ENCODE measurements at regions not wholly inside any gene's neighbourhood (a gene's known extent, or its start where the extent isn't known, plus 50 kb on each side); places are given as distances from the start of the nearest gene placed in this dataset.

DNA sequence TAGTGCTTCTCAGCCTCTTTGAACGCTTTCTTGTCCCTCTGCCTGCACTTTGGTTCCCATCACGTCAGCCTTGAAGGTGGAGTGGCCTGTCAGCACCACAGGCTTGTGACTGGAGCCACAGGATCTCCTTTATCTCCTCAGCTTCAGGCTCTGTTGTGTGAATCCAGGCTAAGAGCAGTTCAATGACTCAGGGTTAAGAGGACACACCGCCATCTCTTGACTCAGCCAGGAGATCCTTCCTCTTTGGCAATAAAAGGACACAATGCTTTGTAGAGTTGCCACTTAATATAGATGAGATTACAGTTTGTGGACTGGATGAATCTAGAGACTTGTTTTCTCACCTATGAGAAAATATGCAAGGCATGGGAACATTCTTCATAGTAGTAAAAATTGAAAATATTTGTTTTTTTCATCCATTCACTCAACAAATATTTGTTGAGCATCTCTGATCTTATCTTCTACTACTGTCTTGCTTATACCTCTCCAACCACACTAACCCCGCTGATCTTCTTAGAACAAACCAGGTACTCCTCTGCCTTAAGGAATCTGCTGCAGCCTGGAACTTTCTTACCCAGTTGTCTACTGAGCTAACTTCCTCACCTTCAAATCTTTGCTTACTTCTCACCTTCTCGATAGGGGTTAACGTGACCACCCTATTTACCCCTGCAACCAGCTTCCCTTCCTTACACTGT is 62.3 kb downstream of the UCHL1 start:
- Histone ChIP-seq H3K4me1 (ENCODE audit: control insufficient read depth, insufficient read depth, low read length) (no peaks in the 10 kb centered on the region), H3K9me3 (ENCODE audit: control insufficient read depth, low read length) (no peaks in the 10 kb centered on the region), H3K27me3 (ENCODE audit: control insufficient read depth, insufficient read depth, low read length) (peaks cover 3% of the 10 kb centered on the region), H3K9ac (ENCODE audit: low read length) (no peak overlapping the region), H3K4me3 (ENCODE audit: low read length) (no peak overlapping the region), H3K36me3 (ENCODE audit: control insufficient read depth, insufficient read depth, low read length) (no peaks in the 10 kb centered on the region)

DNA sequence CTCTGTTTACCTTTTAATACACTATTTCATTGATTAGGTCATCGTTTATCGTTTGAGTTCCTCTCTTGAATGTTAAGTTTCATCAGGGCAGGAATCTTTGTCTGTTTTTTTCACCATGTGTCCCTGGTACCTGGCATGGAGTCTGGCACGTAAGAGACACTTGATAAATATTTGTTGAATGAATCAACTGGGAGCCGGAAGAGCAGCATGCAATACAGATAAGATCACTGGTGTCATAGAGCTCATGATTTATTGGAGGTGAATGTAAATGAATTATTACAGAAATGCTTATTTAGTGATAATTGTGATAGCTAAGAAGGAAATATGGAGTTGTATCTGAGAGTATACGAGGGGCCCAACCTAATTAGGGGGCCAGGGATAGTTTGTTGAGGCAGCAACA is 62.8 kb downstream of the UCHL1 start:
- Histone ChIP-seq H3K36me3 (ENCODE audit: control insufficient read depth, insufficient read depth, low read length) (no peaks in the 10 kb centered on the region), H3K9ac (ENCODE audit: low read length) (no peak overlapping the region), H3K4me1 (ENCODE audit: control insufficient read depth, insufficient read depth, low read length) (no peaks in the 10 kb centered on the region), H3K4me3 (ENCODE audit: low read length) (no peak overlapping the region), H3K27me3 (ENCODE audit: control insufficient read depth, insufficient read depth, low read length) (peaks cover 3% of the 10 kb centered on the region), H3K9me3 (ENCODE audit: control insufficient read depth, low read length) (no peaks in the 10 kb centered on the region)

GRCh38 chr4:41320278-41320677 is 63.5 kb downstream of the UCHL1 start:
- no peaks in the 10 kb centered on the region for H3K9me3 ChIP-seq (ENCODE audit: control insufficient read depth, low read length)
- H3K9ac ChIP-seq (ENCODE audit: low read length): no peak overlapping the region
- no peaks in the 10 kb centered on the region for H3K36me3 ChIP-seq (ENCODE audit: control insufficient read depth, insufficient read depth, low read length)
- H3K4me3 ChIP-seq (ENCODE audit: low read length): no peak overlapping the region
- peaks cover 3% of the 10 kb centered on the region for H3K27me3 ChIP-seq (ENCODE audit: control insufficient read depth, insufficient read depth, low read length)
- H3K4me1 ChIP-seq (ENCODE audit: control insufficient read depth, insufficient read depth, low read length): no peaks in the 10 kb centered on the region

DNA sequence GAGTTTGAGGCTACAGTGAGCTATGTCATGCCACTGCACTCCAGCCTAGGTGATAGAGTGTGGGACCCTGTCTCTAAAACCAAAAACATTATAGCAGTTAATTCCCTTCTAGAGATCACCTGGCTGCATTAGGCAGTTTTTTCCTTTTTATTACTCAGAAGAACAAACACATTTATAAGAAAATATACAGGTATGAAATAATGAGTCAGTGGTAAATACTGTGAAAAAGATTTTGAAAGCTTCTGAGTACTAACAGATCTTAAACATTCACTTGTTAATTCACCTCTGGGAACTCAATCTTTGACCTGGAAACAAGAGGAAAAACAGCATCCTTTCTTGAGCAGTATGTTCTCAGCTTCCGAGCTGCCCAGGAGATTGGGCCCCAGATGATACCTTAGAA is 64.1 kb downstream of the UCHL1 start:
- H3K9me3 ChIP-seq (ENCODE audit: control insufficient read depth, low read length): no peaks in the 10 kb centered on the region
- H3K9ac ChIP-seq (ENCODE audit: low read length): no peak overlapping the region
- no peak overlapping the region for H3K4me3 ChIP-seq (ENCODE audit: low read length)
- H3K4me1 ChIP-seq (ENCODE audit: control insufficient read depth, insufficient read depth, low read length): no peaks in the 10 kb centered on the region
- peaks cover 3% of the 10 kb centered on the region for H3K27me3 ChIP-seq (ENCODE audit: control insufficient read depth, insufficient read depth, low read length)
- H3K36me3 ChIP-seq (ENCODE audit: control insufficient read depth, insufficient read depth, low read length): no peaks in the 10 kb centered on the region

DNA sequence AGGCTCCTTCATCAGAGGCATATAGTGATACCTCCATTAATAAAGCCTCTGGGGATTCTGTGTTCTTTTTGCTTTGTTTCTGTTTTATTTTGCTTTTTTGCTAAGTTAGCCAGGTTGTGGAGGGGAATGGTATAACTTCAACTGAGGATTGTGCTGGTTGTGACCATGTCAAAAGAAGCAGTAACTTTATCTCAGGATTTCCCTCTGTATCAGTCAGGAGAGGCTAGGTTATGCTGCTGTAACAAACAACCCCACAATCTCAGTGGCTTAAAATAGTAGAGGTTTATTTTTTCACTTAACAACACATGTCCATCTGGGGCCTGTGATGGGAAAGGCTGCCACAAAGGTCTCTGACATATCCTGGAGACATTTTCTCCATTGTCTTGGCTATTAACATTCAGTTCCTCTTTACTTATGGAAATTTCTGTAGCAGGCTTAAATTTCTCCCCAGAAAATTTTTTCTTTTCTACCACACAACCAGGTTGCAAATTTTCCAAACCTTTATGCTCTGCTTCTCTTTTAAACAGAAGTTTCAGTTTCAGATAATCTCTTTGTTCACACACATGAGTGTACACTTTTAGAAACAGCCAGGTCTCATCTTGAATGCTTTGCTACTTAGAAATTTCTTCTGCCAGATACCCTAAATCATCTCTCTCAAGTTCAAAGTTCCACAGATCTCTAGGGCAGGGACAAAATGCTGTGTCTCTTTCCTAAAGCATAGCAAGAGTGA is 64.7 kb downstream of the UCHL1 start:
- Histone ChIP-seq H3K9ac (ENCODE audit: low read length) (no peak overlapping the region), H3K27me3 (ENCODE audit: control insufficient read depth, insufficient read depth, low read length) (peaks cover 3% of the 10 kb centered on the region), H3K36me3 (ENCODE audit: control insufficient read depth, insufficient read depth, low read length) (no peaks in the 10 kb centered on the region), H3K4me3 (ENCODE audit: low read length) (no peak overlapping the region), H3K4me1 (ENCODE audit: control insufficient read depth, insufficient read depth, low read length) (no peaks in the 10 kb centered on the region), H3K9me3 (ENCODE audit: control insufficient read depth, low read length) (no peaks in the 10 kb centered on the region)

GRCh38 chr4:41322617-41323016 is 65.9 kb downstream of the UCHL1 start:
- Histone ChIP-seq H3K4me1 (ENCODE audit: control insufficient read depth, insufficient read depth, low read length) (no peaks in the 10 kb centered on the region), H3K9me3 (ENCODE audit: control insufficient read depth, low read length) (no peaks in the 10 kb centered on the region), H3K9ac (ENCODE audit: low read length) (no peak overlapping the region), H3K4me3 (ENCODE audit: low read length) (no peak overlapping the region), H3K27me3 (ENCODE audit: control insufficient read depth, insufficient read depth, low read length) (peaks cover 3% of the 10 kb centered on the region), H3K36me3 (ENCODE audit: control insufficient read depth, insufficient read depth, low read length) (no peaks in the 10 kb centered on the region)

- no peaks in the 10 kb centered on the region for H3K36me3 ChIP-seq (ENCODE audit: control insufficient read depth, insufficient read depth, low read length)
- no peaks in the 10 kb centered on the region for H3K9me3 ChIP-seq (ENCODE audit: control insufficient read depth, low read length)
- peaks cover 3% of the 10 kb centered on the region for H3K27me3 ChIP-seq (ENCODE audit: control insufficient read depth, insufficient read depth, low read length)
- no peaks in the 10 kb centered on the region for H3K4me1 ChIP-seq (ENCODE audit: control insufficient read depth, insufficient read depth, low read length)
- no peak overlapping the region for H3K4me3 ChIP-seq (ENCODE audit: low read length)
- H3K9ac ChIP-seq (ENCODE audit: low read length): no peak overlapping the region
These were observed 66.5 kb downstream of the UCHL1 start for GRCh38 chr4:41323179-41323578.

DNA sequence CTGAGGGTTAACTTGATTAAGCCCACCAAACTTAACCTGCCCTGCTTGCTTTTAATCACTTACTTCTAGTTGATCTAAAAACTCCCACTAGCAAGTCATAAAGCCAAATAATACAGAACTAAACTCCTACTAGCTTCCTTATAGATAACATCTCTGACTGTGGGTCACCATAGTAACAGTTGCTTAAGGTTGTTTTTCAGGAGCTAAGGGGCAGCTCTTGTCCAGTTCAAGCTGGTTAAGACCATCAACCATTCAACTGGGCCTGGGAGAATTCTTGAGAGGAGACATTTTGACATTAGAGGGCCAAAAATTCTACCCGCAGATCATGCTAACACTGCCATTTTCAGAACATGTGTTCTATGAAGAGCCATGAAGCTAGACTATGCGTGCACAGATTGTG is 67.0 kb downstream of the UCHL1 start:
- no peaks in the 10 kb centered on the region for H3K4me1 ChIP-seq (ENCODE audit: control insufficient read depth, insufficient read depth, low read length)
- no peaks in the 10 kb centered on the region for H3K9me3 ChIP-seq (ENCODE audit: control insufficient read depth, low read length)
- H3K4me3 ChIP-seq (ENCODE audit: low read length): no peak overlapping the region
- peaks cover 1% of the 10 kb centered on the region for H3K27me3 ChIP-seq (ENCODE audit: control insufficient read depth, insufficient read depth, low read length)
- no peak overlapping the region for H3K9ac ChIP-seq (ENCODE audit: low read length)
- no peaks in the 10 kb centered on the region for H3K36me3 ChIP-seq (ENCODE audit: control insufficient read depth, insufficient read depth, low read length)

DNA sequence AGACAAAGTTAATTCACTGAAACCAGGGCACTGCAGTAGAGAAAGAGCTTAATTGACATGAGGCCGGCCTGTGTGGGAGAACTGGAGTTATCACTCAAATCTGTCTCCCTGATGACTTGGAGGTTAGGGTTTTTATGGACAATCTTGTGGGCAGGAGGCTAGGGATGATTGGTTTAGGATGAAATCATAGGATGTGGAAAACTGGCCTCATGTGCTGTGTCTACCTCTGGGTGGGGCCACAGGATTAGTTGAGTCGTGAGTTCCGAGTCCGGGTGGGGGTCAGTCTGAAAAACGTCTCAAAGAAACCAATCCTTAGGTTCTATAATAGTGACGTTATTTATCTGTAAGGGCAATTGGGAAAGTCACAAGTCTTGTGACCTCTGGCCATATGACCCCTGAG is 68.1 kb downstream of the UCHL1 start:
- no peaks in the 10 kb centered on the region for H3K4me1 ChIP-seq (ENCODE audit: control insufficient read depth, insufficient read depth, low read length)
- H3K27me3 ChIP-seq (ENCODE audit: control insufficient read depth, insufficient read depth, low read length): no peaks in the 10 kb centered on the region
- H3K9me3 ChIP-seq (ENCODE audit: control insufficient read depth, low read length): no peaks in the 10 kb centered on the region

DNA sequence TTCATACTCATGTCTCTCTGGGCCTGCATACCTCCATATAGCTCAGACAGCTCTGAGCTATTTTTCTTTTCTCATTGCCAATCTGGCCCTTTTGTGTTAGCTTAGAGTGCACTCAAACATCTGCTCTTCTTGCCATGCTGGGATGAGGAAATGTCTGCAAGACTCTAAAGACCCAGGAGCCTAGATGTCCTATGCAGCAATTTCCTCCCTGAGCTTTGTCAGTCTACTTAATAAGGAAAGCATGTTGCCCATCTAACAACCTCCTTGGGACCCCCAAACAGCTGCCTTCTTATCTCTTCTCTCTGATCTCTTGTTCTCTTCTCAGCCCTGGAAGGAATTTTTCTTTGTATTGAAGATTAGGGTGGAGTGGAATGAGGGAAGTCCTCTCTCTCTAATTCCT is 69.2 kb downstream of the UCHL1 start:
- H3K9ac ChIP-seq (ENCODE audit: low read length): no peak overlapping the region

More for the DNA sequence above, 68.1 kb downstream of the UCHL1 start:
- H3K36me3 ChIP-seq (ENCODE audit: control insufficient read depth, insufficient read depth, low read length): no peaks in the 10 kb centered on the region
- no peak overlapping the region for H3K4me3 ChIP-seq (ENCODE audit: low read length)
- no peak overlapping the region for H3K9ac ChIP-seq (ENCODE audit: low read length)

DNA sequence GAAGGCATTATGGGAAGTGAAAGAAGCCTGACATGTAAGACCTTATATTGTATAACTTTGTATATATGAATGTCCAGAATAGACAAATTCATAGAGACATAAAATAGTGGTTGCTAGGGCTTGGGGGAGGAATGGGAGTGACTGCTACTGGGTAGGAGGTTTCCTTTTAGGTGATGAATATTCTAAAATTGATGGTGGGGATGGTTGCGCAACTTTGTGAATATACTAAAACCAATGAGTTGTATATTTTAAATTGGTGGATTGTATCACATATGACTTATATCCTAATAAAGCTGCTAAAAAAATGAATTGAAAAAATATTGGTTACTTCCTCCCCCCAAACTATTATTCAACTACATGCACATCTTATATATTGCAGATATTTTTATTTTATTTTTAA is 70.0 kb downstream of the UCHL1 start:
- Histone ChIP-seq H3K9ac (ENCODE audit: low read length) (no peak overlapping the region), H3K4me1 (ENCODE audit: control insufficient read depth, insufficient read depth, low read length) (no peaks in the 10 kb centered on the region), H3K4me3 (ENCODE audit: low read length) (no peak overlapping the region), H3K27me3 (ENCODE audit: control insufficient read depth, insufficient read depth, low read length) (no peaks in the 10 kb centered on the region), H3K9me3 (ENCODE audit: control insufficient read depth, low read length) (no peaks in the 10 kb centered on the region), H3K36me3 (ENCODE audit: control insufficient read depth, insufficient read depth, low read length) (no peaks in the 10 kb centered on the region)

More for the DNA sequence above, 69.2 kb downstream of the UCHL1 start:
- no peaks in the 10 kb centered on the region for H3K4me1 ChIP-seq (ENCODE audit: control insufficient read depth, insufficient read depth, low read length)
- no peaks in the 10 kb centered on the region for H3K9me3 ChIP-seq (ENCODE audit: control insufficient read depth, low read length)
- no peaks in the 10 kb centered on the region for H3K27me3 ChIP-seq (ENCODE audit: control insufficient read depth, insufficient read depth, low read length)
- H3K36me3 ChIP-seq (ENCODE audit: control insufficient read depth, insufficient read depth, low read length): no peaks in the 10 kb centered on the region
- H3K4me3 ChIP-seq (ENCODE audit: low read length): no peak overlapping the region

DNA sequence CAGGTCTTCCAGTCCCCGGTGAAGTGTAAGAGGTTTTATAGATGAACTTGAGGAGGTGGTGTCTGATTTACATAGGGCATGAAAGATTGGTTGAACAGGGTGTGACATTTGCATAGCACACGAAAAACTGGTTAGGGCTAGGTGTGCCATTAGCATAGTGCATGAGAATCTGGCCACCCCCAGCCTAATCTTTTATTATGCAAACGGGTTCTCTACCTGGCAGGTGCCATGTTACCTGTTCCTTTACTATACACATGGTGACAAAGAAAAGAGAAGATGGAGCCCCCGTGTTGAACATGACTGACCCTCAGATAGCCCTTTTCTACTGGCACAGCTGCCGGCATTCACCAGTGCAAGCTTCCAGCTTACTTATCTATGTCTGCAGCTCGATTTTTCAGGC is 71.0 kb downstream of the UCHL1 start:
- H3K9ac ChIP-seq (ENCODE audit: low read length): no peak overlapping the region
- no peaks in the 10 kb centered on the region for H3K4me1 ChIP-seq (ENCODE audit: control insufficient read depth, insufficient read depth, low read length)
- H3K4me3 ChIP-seq (ENCODE audit: low read length): no peak overlapping the region
- no peaks in the 10 kb centered on the region for H3K9me3 ChIP-seq (ENCODE audit: control insufficient read depth, low read length)
- no peaks in the 10 kb centered on the region for H3K27me3 ChIP-seq (ENCODE audit: control insufficient read depth, insufficient read depth, low read length)
- no peaks in the 10 kb centered on the region for H3K36me3 ChIP-seq (ENCODE audit: control insufficient read depth, insufficient read depth, low read length)

Measured in mucosa of stomach (tissue), 1 donor.